ENCODE measurements at regions not wholly inside any gene's neighbourhood (a gene's known extent, or its start where the extent isn't known, plus 50 kb on each side); places are given as distances from the start of the nearest gene placed in this dataset.

DNA sequence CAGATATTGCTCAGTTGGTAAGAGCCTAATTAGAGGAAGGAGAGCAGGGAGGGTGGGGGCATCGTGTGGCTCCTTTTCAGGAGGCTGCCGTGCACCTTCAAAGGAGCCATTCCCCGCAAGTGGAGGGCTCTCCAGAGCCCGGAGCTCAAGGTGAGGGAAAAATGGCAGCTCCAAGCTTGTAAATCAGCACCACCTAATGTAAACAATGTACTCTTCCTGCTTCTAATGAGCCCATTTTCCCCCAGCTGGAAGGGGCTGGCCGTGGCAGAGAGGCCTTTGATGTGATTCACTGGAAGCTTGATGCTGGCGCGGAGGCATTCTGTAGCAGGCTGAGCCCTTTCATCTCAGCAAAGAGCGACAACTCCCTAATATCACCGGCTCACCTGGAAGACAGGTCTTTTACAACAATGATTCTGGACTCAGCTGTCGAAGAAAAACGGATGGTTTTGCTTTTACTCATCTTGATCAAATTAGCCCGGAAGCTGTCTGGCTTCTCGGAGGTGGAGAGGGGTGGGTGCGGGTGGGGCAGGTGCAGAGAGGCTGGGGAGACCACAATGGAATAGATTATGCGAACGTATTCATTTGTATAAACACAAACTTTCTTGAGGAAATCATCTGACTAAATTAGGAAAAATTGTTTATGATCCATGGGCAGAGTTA, 112.5 kb downstream of the RRAGC start:
- no peak for TF ChIP-seq ESRRA (IDR thresholded peaks at IDR 0.05; ENCODE audit: borderline replicate concordance, low read depth)
- no peak for TF ChIP-seq BACH1 (tag; IDR thresholded peaks at IDR 0.05)
- no peak for TF ChIP-seq SREBF2 (CRISPR knock-in tag; IDR thresholded peaks at IDR 0.05)
- TF ChIP-seq FOXM1 (IDR thresholded peaks at IDR 0.05; ENCODE audit: low read depth): no peak
- TF ChIP-seq FOXM1 (CRISPR knock-in tag; IDR thresholded peaks at IDR 0.05; ENCODE audit: low read depth): no peak
- no peak for TF ChIP-seq ZNF507 (tag; conservative IDR thresholded peaks at IDR 0.05)
- TF ChIP-seq, protein P1, sequence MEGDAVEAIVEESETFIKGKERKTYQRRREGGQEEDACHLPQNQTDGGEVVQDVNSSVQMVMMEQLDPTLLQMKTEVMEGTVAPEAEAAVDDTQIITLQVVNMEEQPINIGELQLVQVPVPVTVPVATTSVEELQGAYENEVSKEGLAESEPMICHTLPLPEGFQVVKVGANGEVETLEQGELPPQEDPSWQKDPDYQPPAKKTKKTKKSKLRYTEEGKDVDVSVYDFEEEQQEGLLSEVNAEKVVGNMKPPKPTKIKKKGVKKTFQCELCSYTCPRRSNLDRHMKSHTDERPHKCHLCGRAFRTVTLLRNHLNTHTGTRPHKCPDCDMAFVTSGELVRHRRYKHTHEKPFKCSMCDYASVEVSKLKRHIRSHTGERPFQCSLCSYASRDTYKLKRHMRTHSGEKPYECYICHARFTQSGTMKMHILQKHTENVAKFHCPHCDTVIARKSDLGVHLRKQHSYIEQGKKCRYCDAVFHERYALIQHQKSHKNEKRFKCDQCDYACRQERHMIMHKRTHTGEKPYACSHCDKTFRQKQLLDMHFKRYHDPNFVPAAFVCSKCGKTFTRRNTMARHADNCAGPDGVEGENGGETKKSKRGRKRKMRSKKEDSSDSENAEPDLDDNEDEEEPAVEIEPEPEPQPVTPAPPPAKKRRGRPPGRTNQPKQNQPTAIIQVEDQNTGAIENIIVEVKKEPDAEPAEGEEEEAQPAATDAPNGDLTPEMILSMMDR (IDR thresholded peaks at IDR 0.05 in 2 of 3, conservative IDR thresholded peaks at IDR 0.05 in 1 of 3; ENCODE audit: insufficient read depth in 2 of 3, low read depth in 1 of 3, low read length in 3 of 3): no peak
- no peak for TF ChIP-seq CHAMP1 (IDR thresholded peaks at IDR 0.05)
- no peak for TF ChIP-seq EGR1 (conservative IDR thresholded peaks at IDR 0.05)
- no peak for TF ChIP-seq ZNF318 (IDR thresholded peaks at IDR 0.05; ENCODE audit: borderline replicate concordance in 1 of 2, low read depth in 1 of 2)
- TF ChIP-seq PCBP2 (IDR thresholded peaks at IDR 0.05; ENCODE audit: low read depth, low read length, poor library complexity, severe bottlenecking): no peak
- TF ChIP-seq ZNF134 (CRISPR knock-in tag; conservative IDR thresholded peaks at IDR 0.05): no peak
- TF ChIP-seq FOS (IDR thresholded peaks at IDR 0.05; ENCODE audit: extremely low read depth, insufficient read length): no peak

Measured in K562 (cell line).